Ovary (tissue), 3 donors: ENCODE measurements at regions not wholly inside any gene's neighbourhood (a gene's known extent, or its start where the extent isn't known, plus 50 kb on each side); places are given as distances from the start of the nearest gene placed in this dataset.

Source experiments
- CTCF ChIP-seq, 3 donors: fragments of 450-650 bp in 2 of 3; fragments of 200-600 bp in 1 of 3; IDR thresholded peaks; one replicate each; pipeline versions ENCODE4 v1.5.1 to v1.8.0; 2016 to 2022; ENCODE audit warnings: antibody characterized with exemption in 3 of 3, mild to moderate bottlenecking in 1 of 3
- POLR2A ChIP-seq: fragments of 450-650 bp; IDR thresholded peaks from one replicate; pipeline ENCODE4 v1.6.1; 2017; ENCODE audit warnings: antibody characterized with exemption, mild to moderate bottlenecking, moderate library complexity
- donor health status: DM: no; HTN: no; CAD: no.

DNA sequence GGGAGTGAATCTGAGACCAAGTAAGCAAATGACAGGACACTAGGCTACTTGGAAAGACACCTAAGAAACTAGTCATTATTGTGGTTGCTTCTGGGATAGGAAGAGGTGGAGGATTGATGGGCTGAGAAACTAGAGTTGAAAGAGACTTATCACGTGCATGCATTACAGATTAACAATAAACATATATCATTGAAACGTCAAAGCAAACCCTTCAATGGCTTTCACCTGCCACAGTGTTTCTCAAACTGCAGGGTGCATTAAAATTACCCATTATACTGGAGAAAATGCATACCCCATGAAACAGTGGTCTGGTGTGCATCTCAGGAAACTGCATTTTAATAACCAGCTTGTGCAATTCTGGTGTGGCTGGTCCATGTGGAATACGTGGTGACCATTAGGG lies 318.8 kb downstream of the SMAD2 start:
- no peak for TF ChIP-seq POLR2A
- TF ChIP-seq CTCF (IDR thresholded peaks at IDR 0.05) = no peak
